SH-SY5Y (cell line): ENCODE measurements at regions not wholly inside any gene's neighbourhood (a gene's known extent, or its start where the extent isn't known, plus 50 kb on each side); places are given as distances from the start of the nearest gene placed in this dataset.

Source experiments
- GATA2 ChIP-seq: IDR thresholded peaks from 2 replicates; pipeline ENCODE4 v1.6.1; 2011; ENCODE audit warnings: mild to moderate bottlenecking, low read depth, low read length
- GATA3 ChIP-seq: IDR thresholded peaks from 2 replicates; pipeline ENCODE4 v1.6.1; 2011; ENCODE audit warnings: low read depth, mild to moderate bottlenecking, low read length, moderate library complexity

DNA sequence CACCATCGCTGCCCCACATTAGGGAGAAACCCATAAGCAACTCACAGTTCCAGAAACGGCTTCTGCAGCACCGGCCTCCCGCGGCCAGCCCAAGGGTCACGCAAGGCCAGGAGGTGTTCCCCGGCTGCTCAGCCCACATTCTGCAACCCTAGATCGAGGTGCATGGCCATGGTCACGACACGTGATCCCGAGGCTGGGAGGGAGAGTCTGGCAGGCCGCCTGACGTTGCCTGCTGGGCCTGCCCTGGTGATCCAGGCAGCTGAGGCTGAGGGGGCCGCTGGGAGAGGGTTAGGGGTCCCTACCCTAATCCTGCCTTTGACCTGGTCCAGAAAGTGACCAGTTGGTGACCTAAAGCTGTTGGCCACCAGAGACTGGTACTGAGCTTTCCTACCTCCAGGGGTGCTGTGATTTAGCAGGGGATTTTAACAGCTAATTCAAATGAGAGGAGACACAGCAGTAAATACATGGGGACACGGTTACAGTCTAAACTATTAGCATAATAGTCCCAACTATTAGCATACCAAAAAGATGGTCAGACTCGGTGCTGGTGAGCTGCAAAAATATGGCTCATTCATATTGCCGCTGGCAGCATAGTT is 97.4 kb upstream of the CIBAR2 start:
- TF ChIP-seq GATA2 (no peak), GATA3 (no peak)
